ENCODE measurements at regions not wholly inside any gene's neighbourhood (a gene's known extent, or its start where the extent isn't known, plus 50 kb on each side); places are given as distances from the start of the nearest gene placed in this dataset.

DNA sequence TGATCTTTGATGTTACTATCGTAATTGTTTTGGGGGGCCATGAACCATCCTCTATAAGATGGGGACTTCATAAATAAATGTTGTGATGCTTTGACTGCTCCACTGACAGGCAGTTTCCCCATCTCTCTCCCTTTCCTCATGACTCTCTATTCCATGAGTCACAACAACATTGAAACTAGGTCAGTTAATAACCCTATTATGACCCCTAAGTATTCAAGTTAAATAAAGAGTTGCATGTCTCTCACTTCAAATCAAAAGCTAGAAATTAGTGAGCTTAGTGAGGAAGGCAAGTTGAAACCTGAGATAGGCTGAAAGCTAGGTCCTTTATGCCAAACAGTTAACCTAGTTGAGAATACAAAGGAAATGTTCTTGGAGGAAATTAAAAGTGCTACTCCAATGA lies 491.0 kb downstream of the HAO1 start:
- Histone ChIP-seq H3K36me3 (ENCODE audit: control insufficient read depth in 2 of 2, extremely low read depth in 1 of 2, insufficient read depth in 1 of 2, low read length in 1 of 2) (no peaks in the 10 kb centered on the region), H3K9me3 (no peaks in the 10 kb centered on the region), H3K4me3 (ENCODE audit: control insufficient read depth in 1 of 2, extremely low read depth in 1 of 2, low read length in 1 of 2) (no peak overlapping the region), H3K27ac (ENCODE audit: low read length) (no peak overlapping the region), H3K27me3 (replicated peaks in 1 of 2; ENCODE audit: control insufficient read depth in 2 of 2, extremely low read depth in 1 of 2, insufficient read depth in 2 of 2, low read length in 1 of 2) (no peaks in the 10 kb centered on the region), H3K4me1 (ENCODE audit: control insufficient read depth in 1 of 2, extremely low read depth in 1 of 2, insufficient read depth in 2 of 2, low read length in 2 of 2) (no peaks in the 10 kb centered on the region)
- no peak for DNase-seq
- no peak overlapping the region for H3K4me3 Mint-ChIP-seq
- ChIA-PET CTCF (no interaction called here), POLR2A (no interaction called here)
- no peaks in the 10 kb centered on the region for H3K36me3 Mint-ChIP-seq
- no peak overlapping the region for H3K27ac Mint-ChIP-seq
- H3K27me3 Mint-ChIP-seq = no peaks in the 10 kb centered on the region
- no CpG with 5 or more reads among the region's 1 CpG for WGBS (ENCODE audit: insufficient coverage)
- no peak for ATAC-seq (replicated peaks in 1 of 4)
- H3K9me3 Mint-ChIP-seq = peaks cover 7 to 24% (median 17%) of the 10 kb centered on the region in 3 donors
- no peaks in the 10 kb centered on the region for H3K4me1 Mint-ChIP-seq

DNA sequence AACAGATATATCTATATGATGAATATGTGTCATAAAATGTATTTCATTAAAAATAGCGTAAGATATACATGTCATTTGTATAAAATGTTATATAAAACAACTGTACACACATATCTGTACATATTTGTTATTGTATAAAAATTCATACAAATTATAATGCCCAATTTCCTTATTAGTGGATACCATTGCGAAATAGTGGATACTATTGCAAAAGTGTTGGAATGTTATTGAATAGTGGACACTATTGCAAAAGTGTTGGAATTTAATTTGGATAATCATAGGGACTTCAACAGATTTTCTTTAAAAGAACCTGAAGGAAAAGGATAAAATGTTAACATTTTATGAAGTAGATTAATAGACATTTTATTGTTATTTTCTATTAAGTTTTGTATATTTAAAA lies 487.4 kb downstream of the HAO1 start:
- no peak for DNase-seq
- no CpG with 5 or more reads among the region's 2 CpGs for WGBS (ENCODE audit: insufficient coverage)
- CTCF ChIA-PET = no interaction called here

GRCh38 chr20:7454047-7454446 lies 486.2 kb downstream of the HAO1 start:
- Histone ChIP-seq H3K9me3 (no peaks in the 10 kb centered on the region), H3K4me3 (ENCODE audit: control insufficient read depth in 1 of 2, extremely low read depth in 1 of 2, low read length in 1 of 2) (no peak overlapping the region), H3K27me3 (replicated peaks in 1 of 2; ENCODE audit: control insufficient read depth in 2 of 2, extremely low read depth in 1 of 2, insufficient read depth in 2 of 2, low read length in 1 of 2) (no peaks in the 10 kb centered on the region), H3K4me1 (ENCODE audit: control insufficient read depth in 1 of 2, extremely low read depth in 1 of 2, insufficient read depth in 2 of 2, low read length in 2 of 2) (no peaks in the 10 kb centered on the region), H3K27ac (ENCODE audit: low read length) (no peak overlapping the region), H3K36me3 (ENCODE audit: control insufficient read depth in 2 of 2, extremely low read depth in 1 of 2, insufficient read depth in 1 of 2, low read length in 1 of 2) (no peaks in the 10 kb centered on the region)
- ATAC-seq (replicated peaks in 1 of 4) = no peak
- Mint-ChIP-seq H3K36me3 (no peaks in the 10 kb centered on the region), H3K4me1 (no peaks in the 10 kb centered on the region), H3K4me3 (no peak overlapping the region), H3K27ac (no peak overlapping the region), H3K27me3 (no peaks in the 10 kb centered on the region), H3K9me3 (peaks cover 0 to 18% (median 10%) of the 10 kb centered on the region in 3 donors)
- ChIA-PET POLR2A (no interaction called here), CTCF (no interaction called here)
- WGBS (ENCODE audit: insufficient coverage) = no CpG with 5 or more reads among the region's 2 CpGs
- no peak for DNase-seq

More for the DNA sequence above, 487.4 kb downstream of the HAO1 start:
- H3K36me3 Mint-ChIP-seq = no peaks in the 10 kb centered on the region
- H3K4me1 Mint-ChIP-seq = no peaks in the 10 kb centered on the region
- no peak overlapping the region for H3K27ac Mint-ChIP-seq
- POLR2A ChIA-PET = no interaction called here
- no peaks in the 10 kb centered on the region for H3K9me3 ChIP-seq
- peaks cover 2 to 20% (median 6%) of the 10 kb centered on the region in 3 donors for H3K9me3 Mint-ChIP-seq
- H3K27ac ChIP-seq (ENCODE audit: low read length) = no peak overlapping the region
- no peaks in the 10 kb centered on the region for H3K27me3 Mint-ChIP-seq
- no peaks in the 10 kb centered on the region for H3K36me3 ChIP-seq (ENCODE audit: control insufficient read depth in 2 of 2, extremely low read depth in 1 of 2, insufficient read depth in 1 of 2, low read length in 1 of 2)
- no peak for ATAC-seq (replicated peaks in 1 of 4)
- H3K4me3 ChIP-seq (ENCODE audit: control insufficient read depth in 1 of 2, extremely low read depth in 1 of 2, low read length in 1 of 2) = no peak overlapping the region
- no peak overlapping the region for H3K4me3 Mint-ChIP-seq
- no peaks in the 10 kb centered on the region for H3K27me3 ChIP-seq (replicated peaks in 1 of 2; ENCODE audit: control insufficient read depth in 2 of 2, extremely low read depth in 1 of 2, insufficient read depth in 2 of 2, low read length in 1 of 2)
- H3K4me1 ChIP-seq (ENCODE audit: control insufficient read depth in 1 of 2, extremely low read depth in 1 of 2, insufficient read depth in 2 of 2, low read length in 2 of 2) = no peaks in the 10 kb centered on the region

GRCh38 chr20:7458459-7458858 lies 481.8 kb downstream of the HAO1 start:
- POLR2A ChIA-PET = no interaction called here
- no peaks in the 10 kb centered on the region for H3K27me3 Mint-ChIP-seq
- DNase-seq (no peak), ATAC-seq (replicated peaks in 1 of 4) (no peak)
- no peak overlapping the region for H3K4me3 Mint-ChIP-seq
- Histone ChIP-seq H3K36me3 (ENCODE audit: control insufficient read depth in 2 of 2, extremely low read depth in 1 of 2, insufficient read depth in 1 of 2, low read length in 1 of 2) (no peaks in the 10 kb centered on the region), H3K27ac (ENCODE audit: low read length) (no peak overlapping the region), H3K4me1 (ENCODE audit: control insufficient read depth in 1 of 2, extremely low read depth in 1 of 2, insufficient read depth in 2 of 2, low read length in 2 of 2) (no peaks in the 10 kb centered on the region), H3K9me3 (no peaks in the 10 kb centered on the region), H3K27me3 (replicated peaks in 1 of 2; ENCODE audit: control insufficient read depth in 2 of 2, extremely low read depth in 1 of 2, insufficient read depth in 2 of 2, low read length in 1 of 2) (no peaks in the 10 kb centered on the region), H3K4me3 (ENCODE audit: control insufficient read depth in 1 of 2, extremely low read depth in 1 of 2, low read length in 1 of 2) (no peak overlapping the region)
- no peaks in the 10 kb centered on the region for H3K4me1 Mint-ChIP-seq
- H3K27ac Mint-ChIP-seq = no peak overlapping the region
- H3K9me3 Mint-ChIP-seq = peaks cover 5 to 17% (median 6%) of the 10 kb centered on the region in 3 donors
- CTCF ChIA-PET = no interaction called here
- no peaks in the 10 kb centered on the region for H3K36me3 Mint-ChIP-seq
- 69% methylated on average over 3 of the region's 3 CpGs for WGBS (ENCODE audit: insufficient coverage)

GRCh38 chr20:7459083-7459482 lies 481.2 kb downstream of the HAO1 start:
- no peak for ATAC-seq (replicated peaks in 1 of 4)
- no peak for DNase-seq
- no peaks in the 10 kb centered on the region for H3K4me1 ChIP-seq (ENCODE audit: control insufficient read depth in 1 of 2, extremely low read depth in 1 of 2, insufficient read depth in 2 of 2, low read length in 2 of 2)
- Mint-ChIP-seq H3K36me3 (no peaks in the 10 kb centered on the region), H3K27me3 (no peaks in the 10 kb centered on the region), H3K27ac (no peak overlapping the region), H3K4me1 (no peaks in the 10 kb centered on the region), H3K9me3 (peaks cover 5 to 17% (median 6%) of the 10 kb centered on the region in 3 donors), H3K4me3 (no peak overlapping the region)
- ChIA-PET CTCF (interaction anchor here in 1 of 2 donors (1.0 kb wide), 1 partner anchor 8 kb away, joined by 3 read pairs; no protein-coding TSS in a partner anchor), POLR2A (no interaction called here)
- no peaks in the 10 kb centered on the region for H3K9me3 ChIP-seq
- no peak overlapping the region for H3K4me3 ChIP-seq (ENCODE audit: control insufficient read depth in 1 of 2, extremely low read depth in 1 of 2, low read length in 1 of 2)
- no peaks in the 10 kb centered on the region for H3K36me3 ChIP-seq (ENCODE audit: control insufficient read depth in 2 of 2, extremely low read depth in 1 of 2, insufficient read depth in 1 of 2, low read length in 1 of 2)
- WGBS (ENCODE audit: insufficient coverage) = 20% methylated on average over 1 of the region's 1 CpG
- H3K27ac ChIP-seq (ENCODE audit: low read length) = no peak overlapping the region
- no peaks in the 10 kb centered on the region for H3K27me3 ChIP-seq (replicated peaks in 1 of 2; ENCODE audit: control insufficient read depth in 2 of 2, extremely low read depth in 1 of 2, insufficient read depth in 2 of 2, low read length in 1 of 2)

GRCh38 chr20:7463290-7463689 lies 477.0 kb downstream of the HAO1 start:
- Mint-ChIP-seq H3K4me3 (no peak overlapping the region), H3K9me3 (peaks cover 8 to 16% (median 16%) of the 10 kb centered on the region in 3 donors), H3K36me3 (no peaks in the 10 kb centered on the region), H3K27me3 (no peaks in the 10 kb centered on the region), H3K4me1 (no peaks in the 10 kb centered on the region), H3K27ac (no peak overlapping the region)
- Histone ChIP-seq H3K27ac (ENCODE audit: low read length) (no peak overlapping the region), H3K27me3 (replicated peaks in 1 of 2; ENCODE audit: control insufficient read depth in 2 of 2, extremely low read depth in 1 of 2, insufficient read depth in 2 of 2, low read length in 1 of 2) (no peaks in the 10 kb centered on the region), H3K4me1 (ENCODE audit: control insufficient read depth in 1 of 2, extremely low read depth in 1 of 2, insufficient read depth in 2 of 2, low read length in 2 of 2) (no peaks in the 10 kb centered on the region), H3K36me3 (ENCODE audit: control insufficient read depth in 2 of 2, extremely low read depth in 1 of 2, insufficient read depth in 1 of 2, low read length in 1 of 2) (no peaks in the 10 kb centered on the region), H3K4me3 (ENCODE audit: control insufficient read depth in 1 of 2, extremely low read depth in 1 of 2, low read length in 1 of 2) (no peak overlapping the region), H3K9me3 (no peaks in the 10 kb centered on the region)
- ChIA-PET CTCF (no interaction called here), POLR2A (interaction anchor here in 1 of 2 donors (0.7 kb wide), 1 partner anchor 215 kb away, joined by 3 read pairs; no protein-coding TSS in a partner anchor)
- ATAC-seq (replicated peaks in 1 of 4) (no peak), DNase-seq (no peak)
- WGBS (ENCODE audit: insufficient coverage) = no CpG with 5 or more reads among the region's 1 CpG

GRCh38 chr20:7470912-7471311 lies 469.3 kb downstream of the HAO1 start:
- Mint-ChIP-seq H3K4me3 (no peak overlapping the region), H3K27me3 (no peaks in the 10 kb centered on the region), H3K27ac (no peak overlapping the region), H3K9me3 (peaks cover 5 to 9% (median 8%) of the 10 kb centered on the region in 3 donors), H3K36me3 (no peaks in the 10 kb centered on the region), H3K4me1 (no peaks in the 10 kb centered on the region)
- H3K36me3 ChIP-seq (ENCODE audit: control insufficient read depth in 2 of 2, extremely low read depth in 1 of 2, insufficient read depth in 1 of 2, low read length in 1 of 2) = no peaks in the 10 kb centered on the region
- no peak for ATAC-seq (replicated peaks in 1 of 4)
- no peaks in the 10 kb centered on the region for H3K9me3 ChIP-seq
- DNase-seq = no peak
- ChIA-PET CTCF (no interaction called here), POLR2A (no interaction called here)
- H3K4me3 ChIP-seq (ENCODE audit: control insufficient read depth in 1 of 2, extremely low read depth in 1 of 2, low read length in 1 of 2) = no peak overlapping the region
- H3K27ac ChIP-seq (ENCODE audit: low read length) = no peak overlapping the region
- 100% methylated on average over 2 of the region's 2 CpGs for WGBS (ENCODE audit: insufficient coverage)
- H3K4me1 ChIP-seq (ENCODE audit: control insufficient read depth in 1 of 2, extremely low read depth in 1 of 2, insufficient read depth in 2 of 2, low read length in 2 of 2) = no peaks in the 10 kb centered on the region
- H3K27me3 ChIP-seq (replicated peaks in 1 of 2; ENCODE audit: control insufficient read depth in 2 of 2, extremely low read depth in 1 of 2, insufficient read depth in 2 of 2, low read length in 1 of 2) = no peaks in the 10 kb centered on the region

All from T-cell (primary cell).